NCI-H69 (cell line): ENCODE measurements at regions not wholly inside any gene's neighbourhood (a gene's known extent, or its start where the extent isn't known, plus 50 kb on each side); places are given as distances from the start of the nearest gene placed in this dataset.
"Not testable (repeated sequence)": the region's sequence is repeated elsewhere in the genome, so short reads cannot be mapped to it uniquely, and the experiment has no call there.

Experiments used
- DNase-seq: peaks from one replicate; lab custom pipeline; 2025; lab: John Stamatoyannopoulos, UW

- not testable (repeated sequence) for DNase-seq
Measured at GRCh38 chr1:209173796-209174195, 409.7 kb upstream of the CAMK1G start.

GRCh38 chr1:209176866-209177430 lies 406.6 kb upstream of the CAMK1G start:
- DNase-seq: no peak

- DNase-seq: no peak
Measured at GRCh38 chr1:209183195-209183594, 400.3 kb upstream of the CAMK1G start.

- no peak for DNase-seq
Measured at GRCh38 chr1:209187589-209187988, 395.9 kb upstream of the CAMK1G start.

- DNase-seq: peak; percentile 79
Measured at GRCh38 chr1:209190591-209191261, 392.8 kb upstream of the CAMK1G start.

- no peak for DNase-seq
Measured at GRCh38 chr1:209191262-209191634, 392.3 kb upstream of the CAMK1G start.

GRCh38 chr1:209196140-209196539 lies 387.4 kb upstream of the CAMK1G start:
- no peak for DNase-seq

- DNase-seq: peak; percentile 30
Measured at GRCh38 chr1:209198961-209199750, 384.4 kb upstream of the CAMK1G start.

GRCh38 chr1:209199822-209200221 lies 383.7 kb upstream of the CAMK1G start:
- DNase-seq: peak; percentile 77

GRCh38 chr1:209202321-209202720 lies 381.2 kb upstream of the CAMK1G start:
- DNase-seq: not testable (repeated sequence)

- DNase-seq: peak; percentile 79
Measured at GRCh38 chr1:209202830-209203532, 380.5 kb upstream of the CAMK1G start.

GRCh38 chr1:209203533-209203895 lies 380.0 kb upstream of the CAMK1G start:
- DNase-seq: no peak

- no peak for DNase-seq
Measured at GRCh38 chr1:209205039-209205438, 378.5 kb upstream of the CAMK1G start.

- peak; percentile 38 for DNase-seq
Measured at GRCh38 chr1:209207126-209207700, 376.3 kb upstream of the CAMK1G start.

GRCh38 chr1:209207701-209208286 lies 375.7 kb upstream of the CAMK1G start:
- peak; percentile 84 for DNase-seq

GRCh38 chr1:209208648-209209047 lies 374.9 kb upstream of the CAMK1G start:
- DNase-seq: no peak

GRCh38 chr1:209213989-209214388 lies 369.5 kb upstream of the CAMK1G start:
- no peak for DNase-seq

GRCh38 chr1:209215826-209216225 lies 367.7 kb upstream of the CAMK1G start:
- no peak for DNase-seq

GRCh38 chr1:209218113-209218512 lies 365.4 kb upstream of the CAMK1G start:
- no peak for DNase-seq

- DNase-seq: no peak
Measured at GRCh38 chr1:209218981-209219380, 364.5 kb upstream of the CAMK1G start.

GRCh38 chr1:209219791-209220524 lies 363.6 kb upstream of the CAMK1G start:
- no peak for DNase-seq
